Common myeloid progenitor, CD34-positive (primary cell): ENCODE measurements at regions not wholly inside any gene's neighbourhood (a gene's known extent, or its start where the extent isn't known, plus 50 kb on each side); places are given as distances from the start of the nearest gene placed in this dataset.
A peak's percentile ranks its signal among the peaks of the same experiment; 100 is the strongest.

Experiments used
- CTCF ChIA-PET: fragments of 350-600 bp; sonication (Branson Sonifier 250); formaldehyde crosslinking; loops from one replicate; lab custom pipeline; 2021; ENCODE audit warnings: antibody characterized with exemption; lab: Charles Lee
- POLR2A ChIA-PET: fragments of 350-600 bp; sonication (Branson Sonifier 250); formaldehyde crosslinking; loops from one replicate; lab custom pipeline; 2021; ENCODE audit warnings: antibody characterized with exemption; lab: Charles Lee
- DNase-seq, 3 donors: peaks; one replicate each; pipeline versions ENCODE4 v3.0.0 to v3.0.0-alpha.2; 2013
- H3K27ac ChIP-seq, 2 experiments: 1 replicate in 1 of 2; 2 replicates in 1 of 2; pipeline ENCODE4 v1.7.0; 2013; ENCODE audit warnings: inconsistent platforms in 2 of 2, low read length in 2 of 2, mild to moderate bottlenecking in 2 of 2, low read depth in 1 of 2, moderate library complexity in 1 of 2; ENCODE audit not compliant: severe bottlenecking in 2 of 2, insufficient read depth in 1 of 2, poor library complexity in 1 of 2
- H3K27me3 ChIP-seq, 5 experiments: replicated peaks in 2 of 5; 1 replicate in 3 of 5; 2 replicates in 2 of 5; pipeline versions ENCODE4 v1.6.1 to v1.7.0; 2013; ENCODE audit warnings: low read length in 4 of 5, mild to moderate bottlenecking in 2 of 5, moderate library complexity in 2 of 5, inconsistent platforms in 1 of 5; ENCODE audit not compliant: insufficient read depth in 5 of 5, control insufficient read depth in 4 of 5
- H3K36me3 ChIP-seq, 4 experiments: 1 replicate in 2 of 4; 2 replicates in 2 of 4; pipeline versions ENCODE4 v1.6.1 to v1.7.0; 2013; ENCODE audit warnings: low read length in 3 of 4, control low read depth in 1 of 4, mild to moderate bottlenecking in 1 of 4; ENCODE audit not compliant: control insufficient read depth in 4 of 4, insufficient read depth in 4 of 4
- H3K4me1 ChIP-seq, 4 experiments: 1 replicate in 3 of 4; 2 replicates in 1 of 4; pipeline versions ENCODE4 v1.6.1 to v1.7.1; 2013; ENCODE audit warnings: low read length in 3 of 4, mild to moderate bottlenecking in 3 of 4, control low read depth in 1 of 4, inconsistent platforms in 1 of 4, moderate library complexity in 1 of 4; ENCODE audit not compliant: control insufficient read depth in 4 of 4, insufficient read depth in 4 of 4; ENCODE audit errors: control extremely low read depth in 1 of 4
- H3K4me3 ChIP-seq, 7 experiments: 1 replicate in 4 of 7; 2 replicates in 3 of 7; pipeline versions ENCODE4 v1.5.1 to v1.7.0; 2013; ENCODE audit warnings: mild to moderate bottlenecking in 7 of 7, low read length in 6 of 7, moderate library complexity in 6 of 7, inconsistent platforms in 2 of 7, low read depth in 2 of 7, control low read depth in 1 of 7; ENCODE audit not compliant: insufficient read depth in 4 of 7, control insufficient read depth in 1 of 7; ENCODE audit errors: extremely low read depth in 1 of 7
- H3K9me3 ChIP-seq, 5 experiments: 1 replicate in 4 of 5; 2 replicates in 1 of 5; pipeline versions ENCODE4 v1.6.1 to v1.7.1; 2013; ENCODE audit warnings: low read length in 4 of 5, mild to moderate bottlenecking in 2 of 5, inconsistent platforms in 1 of 5, low read depth in 1 of 5, moderate library complexity in 1 of 5; ENCODE audit not compliant: control insufficient read depth in 4 of 5, insufficient read depth in 2 of 5; ENCODE audit errors: control extremely low read depth in 1 of 5
- WGBS: methylation state at CpG from one replicate; pipeline ENCODE4 v1.1.5; 2013; ENCODE audit not compliant: insufficient coverage; 5-methylcytosine and 5-hydroxymethylcytosine counted together

DNA sequence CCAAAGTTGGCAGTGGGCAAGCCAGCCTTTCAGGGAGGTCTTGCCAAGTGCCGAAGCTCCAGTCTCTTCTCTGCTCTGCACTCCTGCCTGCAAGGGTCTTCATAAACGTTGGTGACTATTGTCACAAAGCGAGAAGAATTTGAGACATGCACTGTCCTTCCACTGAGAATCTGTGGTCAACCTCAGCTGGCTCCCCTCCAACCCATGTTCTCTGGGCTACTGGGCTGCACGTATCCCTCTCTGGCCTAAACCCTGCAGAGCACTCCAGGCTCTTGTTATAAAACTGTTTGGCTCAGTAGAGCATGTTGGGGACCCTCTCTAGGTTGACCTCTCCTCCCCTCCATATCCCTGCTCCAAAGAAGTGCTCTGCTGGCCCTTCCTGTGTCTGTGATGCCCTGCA lies 260.4 kb upstream of the NFE2L3 start:
- Histone ChIP-seq H3K4me1 (peaks cover 8 to 39% (median 29%) of the 10 kb centered on the region in 4 experiments), H3K27me3 (peaks cover 0 to 21% (median 4%) of the 10 kb centered on the region in 5 experiments), H3K27ac (no peak overlapping the region), H3K9me3 (peaks cover 0 to 5% (median 0%) of the 10 kb centered on the region in 5 experiments), H3K36me3 (no peaks in the 10 kb centered on the region), H3K4me3 (no peak overlapping the region)
- WGBS, result 93% methylated on average over 4 of the region's 4 CpGs
- ChIA-PET CTCF (interaction anchor here (0.6 to 9.5 kb wide), 9 partner anchors 9 to 775 kb away, joined by 3 to 112 read pairs (median 4); no protein-coding TSS in a partner anchor), POLR2A (no interaction called here)
- no peak for DNase-seq

DNA sequence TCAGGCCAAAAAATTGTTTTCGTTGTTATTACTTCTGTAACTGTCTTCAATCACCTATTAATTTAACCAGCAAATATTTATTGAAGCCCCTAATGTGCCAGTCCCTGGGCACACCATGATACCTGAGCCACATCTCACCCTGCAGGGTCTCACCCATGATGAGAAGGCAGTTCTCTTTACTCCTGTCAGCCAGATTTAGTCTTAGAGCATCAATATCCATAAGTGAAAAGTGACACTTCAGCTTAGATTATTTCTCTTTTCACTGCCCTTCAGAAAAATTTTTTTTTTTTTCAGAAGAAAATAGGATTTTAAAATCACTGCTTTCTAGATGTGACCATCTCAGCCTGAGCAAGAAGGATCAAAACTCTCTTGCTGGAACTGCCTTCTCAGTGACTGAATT lies 258.6 kb upstream of the NFE2L3 start:
- Histone ChIP-seq H3K36me3 (no peaks in the 10 kb centered on the region), H3K27ac (no peak overlapping the region), H3K9me3 (peaks cover 0 to 5% (median 0%) of the 10 kb centered on the region in 5 experiments), H3K4me1 (peaks cover 8 to 41% (median 30%) of the 10 kb centered on the region in 4 experiments), H3K4me3 (peak overlapping the region in 6 of 7 experiments; percentile 57 to 79 (median 66)), H3K27me3 (peaks cover 0 to 31% (median 9%) of the 10 kb centered on the region in 5 experiments)
- WGBS, result 20% methylated on average over 1 of the region's 1 CpG
- no peak for DNase-seq
- CTCF ChIA-PET, result interaction anchor here (0.6 to 9.5 kb wide), 43 partner anchors 8 to 1297 kb away, joined by 3 to 112 read pairs (median 5); partner anchors contain the start of genes HOXA5 and HOXA7
- POLR2A ChIA-PET, result interaction anchor here (1.2 kb wide), 1 partner anchor 477 kb away, joined by 3 read pairs; no protein-coding TSS in a partner anchor

DNA sequence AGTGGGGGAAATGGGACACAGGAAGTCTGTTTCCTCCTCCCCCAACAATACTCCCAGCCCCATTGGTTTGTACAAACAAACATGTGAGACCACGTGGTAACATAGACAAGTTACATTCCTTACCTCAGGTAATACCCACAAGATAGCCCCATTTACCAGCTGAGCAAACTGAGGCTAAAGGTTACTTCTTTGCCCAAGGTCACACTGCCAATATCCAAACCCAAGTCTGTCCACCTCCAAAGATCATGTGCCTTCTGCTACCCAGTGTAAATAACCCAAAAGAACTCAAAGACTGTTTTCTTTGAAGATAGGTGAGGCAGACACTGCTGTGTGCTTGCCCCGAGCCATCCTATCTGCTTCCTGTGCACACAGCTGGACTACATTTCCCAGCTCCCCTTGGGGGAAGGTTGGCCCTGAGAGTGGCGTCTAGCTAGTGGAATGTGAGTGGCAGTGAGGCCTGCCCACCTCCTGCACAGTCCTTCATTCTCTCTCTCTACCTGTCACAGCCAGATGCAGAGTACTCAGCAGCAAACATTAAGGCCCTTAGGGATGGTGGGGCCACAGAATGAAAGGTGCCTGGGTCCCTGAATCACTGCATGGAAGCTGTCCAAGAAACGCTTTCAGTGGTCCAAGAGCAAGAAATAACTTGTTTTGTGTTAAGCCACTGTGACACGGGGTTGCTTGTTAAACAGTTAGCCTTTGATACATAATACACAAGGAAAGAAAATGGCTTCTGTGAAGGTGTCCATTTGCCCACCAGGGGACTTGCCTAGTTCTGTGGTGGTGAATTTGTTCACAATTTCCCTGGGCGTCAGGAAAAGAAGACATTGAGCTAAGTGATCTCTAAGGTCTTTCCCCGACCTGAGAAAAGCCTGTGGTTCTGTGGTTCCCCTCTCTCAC lies 257.7 kb upstream of the NFE2L3 start:
- Histone ChIP-seq H3K4me3 (peak overlapping the region in 3 of 7 experiments; percentile 10 to 50 (median 46)), H3K27ac (no peak overlapping the region), H3K9me3 (peaks cover 0 to 5% (median 0%) of the 10 kb centered on the region in 5 experiments), H3K27me3 (peaks cover 0 to 33% (median 12%) of the 10 kb centered on the region in 5 experiments), H3K4me1 (peaks cover 8 to 41% (median 30%) of the 10 kb centered on the region in 4 experiments), H3K36me3 (no peaks in the 10 kb centered on the region)
- CTCF ChIA-PET, result interaction anchor here (1.0 to 9.5 kb wide), 34 partner anchors 13 to 1296 kb away, joined by 3 to 112 read pairs (median 6); partner anchors contain the start of gene HOXA7
- peak; percentile 14 to 50 (median 34) for DNase-seq
- 65% methylated on average over 3 of the region's 7 CpGs for WGBS
- POLR2A ChIA-PET, result interaction anchor here (0.7 kb wide), 1 partner anchor 27 kb away, joined by 3 read pairs; no protein-coding TSS in a partner anchor

DNA sequence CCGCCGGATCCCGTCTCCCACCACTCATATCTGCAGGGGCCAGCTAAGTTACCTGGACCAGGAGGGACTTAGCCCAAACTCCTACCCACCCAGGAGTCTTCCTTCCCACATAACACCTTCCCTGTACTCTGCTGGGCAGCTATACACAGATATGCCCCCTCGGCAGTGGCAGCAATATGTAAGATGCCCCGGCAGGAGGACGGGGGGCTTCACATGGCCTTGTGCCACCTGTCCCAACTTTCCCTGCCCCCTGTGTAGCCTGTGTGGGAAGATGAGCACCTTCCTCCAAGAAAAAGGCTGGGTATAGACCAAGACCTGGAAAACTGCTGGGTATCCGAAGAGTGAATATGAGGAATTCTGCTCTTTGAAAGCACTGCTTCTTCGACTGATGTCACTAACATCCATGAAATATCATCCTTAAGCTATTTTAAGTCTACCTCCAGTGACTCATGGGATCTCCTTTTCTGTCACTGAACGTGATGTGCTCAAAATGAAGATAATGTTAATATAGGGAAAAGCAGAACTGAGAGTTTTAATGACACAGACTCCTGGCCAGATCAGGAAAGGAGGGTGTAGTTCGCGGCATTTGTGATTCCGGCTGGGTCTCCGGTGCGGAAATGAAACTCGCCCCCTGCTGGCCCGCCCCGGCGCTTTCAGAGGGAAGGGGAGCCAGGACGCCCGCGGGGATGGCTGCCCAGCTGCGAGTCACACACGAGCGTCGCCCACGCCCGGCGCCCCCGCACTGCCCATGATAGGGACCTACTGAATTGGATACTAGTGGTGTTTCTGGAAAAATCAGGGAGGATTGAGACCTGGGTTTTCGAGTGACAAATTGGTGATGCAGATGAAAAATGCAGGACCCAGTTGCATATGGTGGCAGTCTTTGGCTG lies 256.9 kb upstream of the NFE2L3 start:
- 6% methylated on average over 27 of the region's 30 CpGs for WGBS
- H3K4me3 ChIP-seq, result peak overlapping the region in 4 of 7 experiments; percentile 1 to 60 (median 36)
- H3K9me3 ChIP-seq, result peaks cover 0 to 5% (median 0%) of the 10 kb centered on the region in 5 experiments
- H3K4me1 ChIP-seq, result peaks cover 8 to 41% (median 30%) of the 10 kb centered on the region in 4 experiments
- ChIA-PET POLR2A (no interaction called here), CTCF (interaction anchor here (1.0 to 9.5 kb wide), 26 partner anchors 7 to 1266 kb away, joined by 3 to 112 read pairs (median 6); no protein-coding TSS in a partner anchor)
- no peak overlapping the region for H3K27ac ChIP-seq
- H3K27me3 ChIP-seq, result peaks cover 0 to 36% (median 12%) of the 10 kb centered on the region in 5 experiments
- H3K36me3 ChIP-seq, result no peaks in the 10 kb centered on the region
- DNase-seq, result peak; percentile 87 to 91 (median 89)

DNA sequence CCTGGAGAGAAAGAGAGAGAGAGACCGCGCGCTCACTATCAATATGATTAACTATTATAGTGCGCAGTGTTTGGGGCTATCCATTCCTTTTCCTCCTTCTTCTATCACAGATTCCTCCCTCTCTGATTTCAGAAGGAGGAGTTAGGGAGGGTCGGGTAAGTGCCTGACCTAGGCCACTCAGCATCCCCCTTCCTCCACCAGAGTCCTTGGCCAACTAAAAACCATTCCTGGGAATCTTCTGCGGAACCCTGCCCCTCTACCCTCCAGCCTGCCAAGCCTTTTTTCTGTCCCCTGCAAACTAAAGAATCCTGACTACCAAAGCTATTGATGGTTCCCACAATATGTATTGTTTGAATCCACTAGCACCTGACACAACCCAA lies 256.2 kb upstream of the NFE2L3 start:
- CTCF ChIA-PET, result interaction anchor here (1.0 to 9.5 kb wide), 18 partner anchors 8 to 1291 kb away, joined by 3 to 112 read pairs (median 6); no protein-coding TSS in a partner anchor
- H3K4me3 ChIP-seq, result peak overlapping the region in 3 of 7 experiments; percentile 27 to 60 (median 46)
- DNase-seq, result no peak
- H3K36me3 ChIP-seq, result no peaks in the 10 kb centered on the region
- no peak overlapping the region for H3K27ac ChIP-seq
- peaks cover 0 to 39% (median 12%) of the 10 kb centered on the region in 5 experiments for H3K27me3 ChIP-seq
- POLR2A ChIA-PET, result no interaction called here
- WGBS, result 59% methylated on average over 2 of the region's 6 CpGs
- H3K4me1 ChIP-seq, result peaks cover 8 to 41% (median 30%) of the 10 kb centered on the region in 4 experiments
- peaks cover 0 to 5% (median 0%) of the 10 kb centered on the region in 5 experiments for H3K9me3 ChIP-seq

DNA sequence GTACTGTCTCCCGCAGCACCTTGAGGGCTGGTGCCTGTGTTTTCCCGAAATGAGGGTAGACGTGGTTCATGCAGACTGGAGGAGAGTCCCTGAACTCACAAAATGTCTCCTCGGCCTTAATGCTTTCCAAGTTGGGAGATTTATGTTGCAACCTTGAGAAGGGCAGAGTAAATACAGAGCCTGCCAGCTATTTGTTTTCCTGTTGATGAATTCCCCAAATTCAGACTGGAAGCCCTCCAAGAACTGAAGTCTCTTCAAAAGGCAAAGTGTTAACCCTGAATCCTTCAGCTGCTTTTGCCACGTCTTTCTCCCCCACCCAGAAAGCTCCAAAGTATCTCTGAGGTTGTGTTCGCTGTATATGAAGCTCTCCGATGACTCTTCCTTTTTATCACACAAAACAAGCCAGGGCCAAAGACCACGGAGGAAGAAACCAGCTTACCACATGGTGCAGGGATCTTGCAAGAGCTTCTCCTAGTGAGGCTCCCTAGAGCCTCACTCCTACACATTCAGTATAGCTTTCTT lies 254.7 kb upstream of the NFE2L3 start:
- WGBS, result 58% methylated on average over 8 of the region's 8 CpGs
- peaks cover 0 to 41% (median 15%) of the 10 kb centered on the region in 5 experiments for H3K27me3 ChIP-seq
- H3K27ac ChIP-seq, result no peak overlapping the region
- no peak overlapping the region for H3K4me3 ChIP-seq
- CTCF ChIA-PET, result interaction anchor here (0.6 to 9.5 kb wide), 12 partner anchors 9 to 1264 kb away, joined by 3 to 112 read pairs (median 5); no protein-coding TSS in a partner anchor
- H3K36me3 ChIP-seq, result no peaks in the 10 kb centered on the region
- POLR2A ChIA-PET, result no interaction called here
- H3K9me3 ChIP-seq, result peaks cover 0 to 5% (median 0%) of the 10 kb centered on the region in 5 experiments
- H3K4me1 ChIP-seq, result peaks cover 8 to 41% (median 30%) of the 10 kb centered on the region in 4 experiments
- DNase-seq, result peak; percentile 15 to 65 (median 59)
